H9 (cell line): ENCODE measurements at regions not wholly inside any gene's neighbourhood (a gene's known extent, or its start where the extent isn't known, plus 50 kb on each side); places are given as distances from the start of the nearest gene placed in this dataset.

Source experiments
- DNase-seq: peaks from one replicate; pipeline ENCODE4 v3.0.0-alpha.2; 2017
- H2AFZ ChIP-seq: one replicate; pipeline ENCODE4 v1.6.1; 2013; ENCODE audit warnings: mild to moderate bottlenecking, low read length, control low read depth, moderate library complexity
- H2AK5ac ChIP-seq: 2 replicates; pipeline ENCODE4 v1.6.1; 2013; ENCODE audit warnings: low read length, control low read depth, mixed read lengths; ENCODE audit not compliant: insufficient read length
- H2BK120ac ChIP-seq: one replicate; pipeline ENCODE4 v1.6.1; 2013; ENCODE audit warnings: low read depth, mild to moderate bottlenecking, low read length, control low read depth, inconsistent platforms; ENCODE audit not compliant: poor library complexity, severe bottlenecking
- H2BK12ac ChIP-seq: 2 replicates; pipeline ENCODE4 v1.6.1; 2013; ENCODE audit warnings: low read length, control low read depth, mixed read lengths, low read depth; ENCODE audit not compliant: insufficient read length
- H2BK15ac ChIP-seq: 2 replicates; pipeline ENCODE4 v1.6.1; 2013; ENCODE audit warnings: low read depth, low read length, control low read depth
- H2BK20ac ChIP-seq: one replicate; pipeline ENCODE4 v1.6.1; 2013; ENCODE audit warnings: low read depth, mild to moderate bottlenecking, low read length, control low read depth, inconsistent platforms; ENCODE audit not compliant: poor library complexity, severe bottlenecking
- H2BK5ac ChIP-seq: 2 replicates; pipeline ENCODE4 v1.6.1; 2013; ENCODE audit warnings: low read length, control low read depth, mixed read lengths; ENCODE audit not compliant: insufficient read length
- H3K14ac ChIP-seq: 2 replicates; pipeline ENCODE4 v1.6.1; 2013; ENCODE audit warnings: low read length, control low read depth; ENCODE audit not compliant: insufficient read depth
- H3K18ac ChIP-seq: 2 replicates; pipeline ENCODE4 v1.6.1; 2013; ENCODE audit warnings: low read depth, mild to moderate bottlenecking, mixed read lengths, low read length, control low read depth; ENCODE audit not compliant: insufficient read length
- H3K23ac ChIP-seq: 2 replicates; pipeline ENCODE4 v1.6.1; 2013; ENCODE audit warnings: low read length, control low read depth, mixed read lengths, low read depth; ENCODE audit not compliant: insufficient read length
- H3K23me2 ChIP-seq: 2 replicates; pipeline ENCODE4 v1.6.1; 2013; ENCODE audit warnings: low read depth, mild to moderate bottlenecking, mixed read lengths, low read length, control low read depth; ENCODE audit not compliant: insufficient read length, poor library complexity, severe bottlenecking
- H3K27ac ChIP-seq: 2 replicates; pipeline ENCODE4 v1.5.1; 2013; ENCODE audit warnings: low read length, control low read depth, mixed read lengths, low read depth; ENCODE audit not compliant: insufficient read length
- H3K27me3 ChIP-seq: 2 replicates; pipeline ENCODE4 v1.6.1; 2013; ENCODE audit warnings: low read length, control low read depth, inconsistent platforms; ENCODE audit not compliant: insufficient read depth
- H3K4ac ChIP-seq: 2 replicates; pipeline ENCODE4 v1.6.1; 2013; ENCODE audit warnings: low read depth, mild to moderate bottlenecking, control low read depth, inconsistent platforms, low read length, moderate library complexity
- H3K4me1 ChIP-seq: 2 replicates; pipeline ENCODE4 v1.6.1; 2013; ENCODE audit warnings: low read length, control low read depth, inconsistent platforms; ENCODE audit not compliant: insufficient read depth
- H3K4me2 ChIP-seq: 2 replicates; pipeline ENCODE4 v1.6.1; 2013; ENCODE audit warnings: low read length, control low read depth, mixed read lengths; ENCODE audit not compliant: insufficient read length, insufficient read depth
- H3K56ac ChIP-seq: 2 replicates; pipeline ENCODE4 v1.6.1; 2013; ENCODE audit warnings: low read depth, mild to moderate bottlenecking, mixed read lengths, low read length, control low read depth; ENCODE audit not compliant: insufficient read length
- H3K79me1 ChIP-seq: 2 replicates; pipeline ENCODE4 v1.6.1; 2013; ENCODE audit warnings: low read depth, mild to moderate bottlenecking, moderate library complexity, low read length, control low read depth, inconsistent platforms; ENCODE audit not compliant: insufficient read depth, poor library complexity, severe bottlenecking
- H3K79me2 ChIP-seq: 2 replicates; pipeline ENCODE4 v1.6.1; 2013; ENCODE audit warnings: low read length, control low read depth, inconsistent platforms; ENCODE audit not compliant: insufficient read depth
- H3K9ac ChIP-seq: 2 replicates; pipeline ENCODE4 v1.6.1; 2013; ENCODE audit warnings: low read length, control low read depth, mixed read lengths; ENCODE audit not compliant: insufficient read length; ENCODE audit errors: extremely low read depth
- H3K9me3 ChIP-seq: one replicate; pipeline ENCODE4 v1.6.1; 2013; ENCODE audit warnings: low read depth, low read length, inconsistent platforms; ENCODE audit not compliant: control insufficient read depth
- H3T11ph ChIP-seq: one replicate; pipeline ENCODE4 v1.6.1; 2013; ENCODE audit warnings: mild to moderate bottlenecking, low read length, control low read depth, inconsistent platforms
- H4K20me1 ChIP-seq: one replicate; pipeline ENCODE4 v1.6.1; 2013; ENCODE audit not compliant: control insufficient read depth, insufficient read length, insufficient read depth
- H4K5ac ChIP-seq: 2 replicates; pipeline ENCODE4 v1.6.1; 2013; ENCODE audit warnings: low read depth, mild to moderate bottlenecking, mixed read lengths, low read length, control low read depth; ENCODE audit not compliant: insufficient read length
- H4K8ac ChIP-seq: replicated peaks from 2 replicates; pipeline ENCODE4 v1.6.1; 2013; ENCODE audit warnings: low read length, control low read depth, mixed read lengths, low read depth; ENCODE audit not compliant: insufficient read length
- H4K91ac ChIP-seq: 2 replicates; pipeline ENCODE4 v1.6.1; 2013; ENCODE audit warnings: low read depth, mild to moderate bottlenecking, moderate library complexity, mixed read lengths, low read length, control low read depth; ENCODE audit not compliant: insufficient read length
- H3K27ac Mint-ChIP-seq, 3 experiments: 2 replicates in 2 of 3; 3 replicates in 1 of 3; pipeline ENCODE4 v1.8.0; 2020 to 2021; ENCODE audit warnings: mixed read lengths in 3 of 3, mild to moderate bottlenecking in 1 of 3, moderate library complexity in 1 of 3
- H3K27me3 Mint-ChIP-seq: 2 replicates; pipeline ENCODE4 v1.8.0; 2021; ENCODE audit warnings: low read depth, mild to moderate bottlenecking, moderate library complexity, mixed read lengths
- H3K36me3 Mint-ChIP-seq, 3 experiments: 2 replicates in 2 of 3; 3 replicates in 1 of 3; pipeline ENCODE4 v1.8.0; 2020 to 2021; ENCODE audit warnings: low read depth in 3 of 3, mixed read lengths in 3 of 3; ENCODE audit not compliant: insufficient read depth in 1 of 3
- H3K4me1 Mint-ChIP-seq, 2 experiments: 2 replicates each; pipeline ENCODE4 v1.8.0; 2020; ENCODE audit warnings: mixed read lengths in 2 of 2
- H3K4me3 Mint-ChIP-seq, 2 experiments: 2 replicates in 1 of 2; 3 replicates in 1 of 2; pipeline ENCODE4 v1.8.0; 2020 to 2021; ENCODE audit warnings: mild to moderate bottlenecking in 2 of 2, mixed read lengths in 2 of 2, moderate library complexity in 1 of 2
- H3K9me3 Mint-ChIP-seq, 2 experiments: 2 replicates in 1 of 2; 3 replicates in 1 of 2; pipeline ENCODE4 v1.8.0; 2020; ENCODE audit warnings: mild to moderate bottlenecking in 2 of 2, mixed read lengths in 2 of 2, moderate library complexity in 1 of 2
- WGBS: extraction: QIAGEN DNeasy Blood & Tissue Kit; methylation state at CpG from one replicate; pipeline ENCODE4 v1.1.7; 2013; ENCODE audit warnings: missing lambda C conversion rate, low lambda C conversion rate, mixed read lengths; ENCODE audit not compliant: insufficient read length; ENCODE audit errors: extremely low coverage; 5-methylcytosine and 5-hydroxymethylcytosine counted together
- TF ChIP-seq, protein P1 (sequence below): fragments of 200-600 bp; sonication (generic); conservative IDR thresholded peaks from 3 replicates; pipeline ENCODE4 v1.8.0; 2021; ENCODE audit warnings: antibody characterized with exemption, mild to moderate bottlenecking

DNA sequence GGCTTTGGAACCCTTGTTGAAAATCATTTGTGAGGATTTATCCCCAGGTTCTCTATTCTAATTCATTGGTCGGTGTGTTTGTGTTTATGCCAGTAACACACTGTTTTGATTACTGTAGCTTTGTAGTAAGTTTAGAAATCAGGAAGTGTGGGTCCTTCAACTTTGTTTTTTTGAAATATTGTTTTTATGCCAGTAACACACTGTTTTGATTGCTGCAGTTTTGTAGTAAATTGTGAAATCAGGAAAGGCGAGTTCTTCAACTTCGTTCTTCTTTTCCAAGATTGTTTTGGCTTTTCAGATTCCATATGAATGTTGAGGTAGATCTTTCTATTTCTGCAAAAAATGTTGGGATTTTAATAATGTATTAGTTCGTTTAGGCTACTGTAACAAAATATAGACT, 314.6 kb downstream of the RPLP1 start:
- Histone ChIP-seq H2BK12ac (no peak overlapping the region), H3K14ac (no peak overlapping the region), H3K56ac (no peak overlapping the region), H3K27me3 (no peaks in the 10 kb centered on the region), H3K18ac (no peak overlapping the region), H3K4ac (no peak overlapping the region), H4K5ac (no peak overlapping the region), H3K27ac (no peak overlapping the region), H3K4me2 (no peak overlapping the region), H3K9me3 (no peaks in the 10 kb centered on the region), H2BK120ac (no peak overlapping the region), H3K23ac (no peak overlapping the region), H3K9ac (no peak overlapping the region), H3K4me1 (no peaks in the 10 kb centered on the region), H2AFZ (no peak overlapping the region), H2BK15ac (no peak overlapping the region), H3T11ph (no peak overlapping the region), H4K20me1 (no peaks in the 10 kb centered on the region), H3K23me2 (no peaks in the 10 kb centered on the region), H2AK5ac (no peak overlapping the region), H3K79me2 (no peaks in the 10 kb centered on the region), H4K91ac (no peak overlapping the region), H2BK20ac (no peak overlapping the region), H2BK5ac (no peak overlapping the region), H3K79me1 (no peaks in the 10 kb centered on the region), H4K8ac (no peak overlapping the region)
- Mint-ChIP-seq H3K27me3 (peaks cover 32% of the 10 kb centered on the region), H3K4me1 (peaks cover 11 to 14% of the 10 kb centered on the region in 2 experiments), H3K4me3 (no peak overlapping the region), H3K27ac (no peak overlapping the region), H3K9me3 (peaks cover 0 to 5% of the 10 kb centered on the region in 2 experiments; a peak in 3 of 5 replicates), H3K36me3 (no peaks in the 10 kb centered on the region)
- TF ChIP-seq, protein P1, sequence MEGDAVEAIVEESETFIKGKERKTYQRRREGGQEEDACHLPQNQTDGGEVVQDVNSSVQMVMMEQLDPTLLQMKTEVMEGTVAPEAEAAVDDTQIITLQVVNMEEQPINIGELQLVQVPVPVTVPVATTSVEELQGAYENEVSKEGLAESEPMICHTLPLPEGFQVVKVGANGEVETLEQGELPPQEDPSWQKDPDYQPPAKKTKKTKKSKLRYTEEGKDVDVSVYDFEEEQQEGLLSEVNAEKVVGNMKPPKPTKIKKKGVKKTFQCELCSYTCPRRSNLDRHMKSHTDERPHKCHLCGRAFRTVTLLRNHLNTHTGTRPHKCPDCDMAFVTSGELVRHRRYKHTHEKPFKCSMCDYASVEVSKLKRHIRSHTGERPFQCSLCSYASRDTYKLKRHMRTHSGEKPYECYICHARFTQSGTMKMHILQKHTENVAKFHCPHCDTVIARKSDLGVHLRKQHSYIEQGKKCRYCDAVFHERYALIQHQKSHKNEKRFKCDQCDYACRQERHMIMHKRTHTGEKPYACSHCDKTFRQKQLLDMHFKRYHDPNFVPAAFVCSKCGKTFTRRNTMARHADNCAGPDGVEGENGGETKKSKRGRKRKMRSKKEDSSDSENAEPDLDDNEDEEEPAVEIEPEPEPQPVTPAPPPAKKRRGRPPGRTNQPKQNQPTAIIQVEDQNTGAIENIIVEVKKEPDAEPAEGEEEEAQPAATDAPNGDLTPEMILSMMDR = no peak
- WGBS = no CpG with 5 or more reads among the region's 4 CpGs
- DNase-seq = no peak
